Kidney epithelial cell (primary cell): ENCODE measurements at regions not wholly inside any gene's neighbourhood (a gene's known extent, or its start where the extent isn't known, plus 50 kb on each side); places are given as distances from the start of the nearest gene placed in this dataset.

Source experiments
- DNase-seq: peaks from one replicate; pipeline ENCODE4 v3.0.0-alpha.2; 2010; ENCODE audit warnings: low read depth
- H3K27me3 ChIP-seq: 2 replicates; pipeline ENCODE4 v1.6.0; 2011; ENCODE audit warnings: low read length; ENCODE audit not compliant: control insufficient read depth, insufficient read depth
- H3K36me3 ChIP-seq: 2 replicates; pipeline ENCODE4 v1.5.1; 2011; ENCODE audit warnings: low read length; ENCODE audit not compliant: control insufficient read depth, insufficient read depth
- H3K4me3 ChIP-seq: 2 replicates; pipeline ENCODE4 v1.5.1; 2011; ENCODE audit warnings: low read depth, mild to moderate bottlenecking, control low read depth, low read length
- TF ChIP-seq, protein P1 (sequence below): IDR thresholded peaks from 2 replicates; pipeline ENCODE4 v1.5.1; 2011; ENCODE audit warnings: mild to moderate bottlenecking, moderate library complexity, low read length, control low read depth, inconsistent platforms; ENCODE audit not compliant: insufficient read depth, poor library complexity, severe bottlenecking

GRCh38 chr13:55992145-55992544 is 1148.6 kb upstream of the PRR20A start:
- TF ChIP-seq, protein P1, sequence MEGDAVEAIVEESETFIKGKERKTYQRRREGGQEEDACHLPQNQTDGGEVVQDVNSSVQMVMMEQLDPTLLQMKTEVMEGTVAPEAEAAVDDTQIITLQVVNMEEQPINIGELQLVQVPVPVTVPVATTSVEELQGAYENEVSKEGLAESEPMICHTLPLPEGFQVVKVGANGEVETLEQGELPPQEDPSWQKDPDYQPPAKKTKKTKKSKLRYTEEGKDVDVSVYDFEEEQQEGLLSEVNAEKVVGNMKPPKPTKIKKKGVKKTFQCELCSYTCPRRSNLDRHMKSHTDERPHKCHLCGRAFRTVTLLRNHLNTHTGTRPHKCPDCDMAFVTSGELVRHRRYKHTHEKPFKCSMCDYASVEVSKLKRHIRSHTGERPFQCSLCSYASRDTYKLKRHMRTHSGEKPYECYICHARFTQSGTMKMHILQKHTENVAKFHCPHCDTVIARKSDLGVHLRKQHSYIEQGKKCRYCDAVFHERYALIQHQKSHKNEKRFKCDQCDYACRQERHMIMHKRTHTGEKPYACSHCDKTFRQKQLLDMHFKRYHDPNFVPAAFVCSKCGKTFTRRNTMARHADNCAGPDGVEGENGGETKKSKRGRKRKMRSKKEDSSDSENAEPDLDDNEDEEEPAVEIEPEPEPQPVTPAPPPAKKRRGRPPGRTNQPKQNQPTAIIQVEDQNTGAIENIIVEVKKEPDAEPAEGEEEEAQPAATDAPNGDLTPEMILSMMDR, result no peak

DNA sequence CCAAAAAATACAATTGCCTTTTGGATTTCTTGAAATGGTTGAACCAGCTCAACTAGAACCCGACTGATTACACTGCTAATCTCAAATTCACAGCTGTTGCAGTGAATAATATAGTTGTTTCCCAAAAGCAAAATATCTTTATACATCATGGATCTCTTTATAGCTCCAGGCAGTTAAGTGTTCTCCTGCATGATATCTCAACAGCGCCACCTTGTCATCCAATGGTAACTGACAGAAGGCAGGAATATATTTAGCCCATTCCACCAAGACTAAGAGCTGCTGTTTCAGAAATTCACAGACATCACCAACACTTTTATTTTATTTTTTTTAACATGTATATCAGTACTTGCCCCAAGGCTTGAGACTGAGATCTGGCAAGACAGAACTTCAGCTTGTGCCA is 1141.0 kb upstream of the PRR20A start:
- Histone ChIP-seq H3K36me3 (no peaks in the 10 kb centered on the region), H3K4me3 (no peak overlapping the region), H3K27me3 (no peaks in the 10 kb centered on the region)
- no peak for DNase-seq
- TF ChIP-seq, protein P1, result no peak

More at GRCh38 chr13:55992145-55992544, 1148.6 kb upstream of the PRR20A start:
- no peaks in the 10 kb centered on the region for H3K36me3 ChIP-seq
- H3K4me3 ChIP-seq, result no peak overlapping the region
- no peak for DNase-seq
- H3K27me3 ChIP-seq, result no peaks in the 10 kb centered on the region

GRCh38 chr13:56009418-56009817 is 1131.3 kb upstream of the PRR20A start:
- DNase-seq, result no peak
- TF ChIP-seq, protein P1, result no peak
- H3K36me3 ChIP-seq, result no peaks in the 10 kb centered on the region
- no peaks in the 10 kb centered on the region for H3K27me3 ChIP-seq
- H3K4me3 ChIP-seq, result no peak overlapping the region

DNA sequence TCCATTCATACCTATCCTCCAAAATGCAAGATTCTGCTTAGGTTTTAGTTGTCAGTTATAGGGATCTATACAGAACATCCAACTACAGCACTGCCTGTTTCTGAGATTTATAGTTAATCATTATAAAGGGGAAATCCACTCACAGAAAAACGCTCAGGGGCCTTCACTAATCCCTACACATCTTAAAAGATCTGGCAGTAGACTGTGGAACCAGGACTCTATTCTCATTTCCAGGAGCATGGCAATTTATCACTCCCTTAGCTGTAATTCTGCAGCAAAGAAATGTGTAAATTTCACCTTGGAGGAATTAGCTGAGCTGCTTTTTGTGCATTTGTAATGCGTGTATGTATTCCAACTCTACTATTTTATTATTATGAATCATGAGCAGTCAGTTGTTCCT is 1128.1 kb upstream of the PRR20A start:
- no peaks in the 10 kb centered on the region for H3K27me3 ChIP-seq
- H3K4me3 ChIP-seq, result no peak overlapping the region
- no peak for DNase-seq
- no peaks in the 10 kb centered on the region for H3K36me3 ChIP-seq
- TF ChIP-seq, protein P1, result no peak

DNA sequence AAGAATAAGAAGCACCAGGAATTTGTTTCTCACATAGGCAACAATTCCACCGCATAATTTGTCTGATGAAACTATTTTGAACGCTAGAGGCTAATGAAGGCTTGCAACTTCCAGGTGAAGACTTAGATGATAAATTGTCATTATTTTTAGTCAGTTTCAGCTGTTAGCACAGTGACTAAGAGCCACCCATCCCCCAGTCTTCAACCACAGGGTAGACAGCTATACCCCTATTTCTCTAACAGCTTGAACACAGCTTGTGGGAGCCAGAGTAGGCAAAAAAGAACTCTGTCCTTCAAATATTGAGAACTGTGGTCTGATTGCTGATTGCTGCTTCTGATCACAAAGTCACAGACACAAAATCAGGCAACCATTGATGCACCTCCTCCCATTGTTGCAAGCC is 1124.8 kb upstream of the PRR20A start:
- H3K4me3 ChIP-seq, result no peak overlapping the region
- no peak for DNase-seq
- TF ChIP-seq, protein P1, result no peak
- H3K36me3 ChIP-seq, result no peaks in the 10 kb centered on the region
- H3K27me3 ChIP-seq, result no peaks in the 10 kb centered on the region

- no peaks in the 10 kb centered on the region for H3K36me3 ChIP-seq
- no peaks in the 10 kb centered on the region for H3K27me3 ChIP-seq
- no peak for DNase-seq
- TF ChIP-seq, protein P1, result no peak
- H3K4me3 ChIP-seq, result no peak overlapping the region
Measured at GRCh38 chr13:56019606-56020005, 1121.1 kb upstream of the PRR20A start.
